B cell (primary cell): ENCODE measurements at regions not wholly inside any gene's neighbourhood (a gene's known extent, or its start where the extent isn't known, plus 50 kb on each side); places are given as distances from the start of the nearest gene placed in this dataset.

Experiments used
- ATAC-seq: fragments of 200-7000 bp; cut with Tn5 transposase; one replicate; pipeline ENCODE4 v1.10.0; 2021; ENCODE audit warnings: low read depth, mild to moderate bottlenecking, moderate number of reproducible peaks, moderate library complexity
- CTCF ChIA-PET: fragments of 350-600 bp; sonication (Branson Sonifier 250); formaldehyde crosslinking; loops from one replicate; lab custom pipeline; 2021; ENCODE audit warnings: antibody characterized with exemption, inconsistent platforms; lab: Charles Lee
- POLR2A ChIA-PET: fragments of 350-600 bp; sonication (Branson Sonifier 250); formaldehyde crosslinking; loops from one replicate; lab custom pipeline; 2021; ENCODE audit warnings: antibody characterized with exemption; lab: Charles Lee
- DNase-seq: peaks from one replicate; pipeline ENCODE4 v3.0.0; 2013
- H2AFZ ChIP-seq: 2 replicates; pipeline ENCODE4 v1.6.1; 2012; ENCODE audit warnings: mild to moderate bottlenecking, low read depth, low read length; ENCODE audit not compliant: insufficient read depth, poor library complexity, severe bottlenecking
- H3K27ac ChIP-seq, 2 donors: 1 replicate in 1 of 2; 2 replicates in 1 of 2; pipeline ENCODE4 v1.5.1; 2012 to 2013; ENCODE audit warnings: low read length in 2 of 2, mild to moderate bottlenecking in 2 of 2, moderate library complexity in 1 of 2
- H3K27me3 ChIP-seq, 4 experiments: fragments of 200-600 bp in 1 of 4; sonication (generic) in 1 of 4; replicated peaks in 1 of 4; 1 replicate in 2 of 4; 2 replicates in 2 of 4; pipeline versions ENCODE4 v1.6.1 to v1.7.0; 2013 to 2016; ENCODE audit warnings: low read length in 3 of 4, mild to moderate bottlenecking in 2 of 4, mixed read lengths in 1 of 4, moderate library complexity in 1 of 4; ENCODE audit not compliant: insufficient read depth in 4 of 4, control insufficient read depth in 3 of 4; ENCODE audit errors: control extremely low read depth in 1 of 4
- H3K36me3 ChIP-seq, 2 experiments: replicated peaks in 1 of 2; 1 replicate in 1 of 2; 2 replicates in 1 of 2; pipeline versions ENCODE4 v1.6.1 to v1.7.1; 2013; ENCODE audit warnings: low read length in 1 of 2; ENCODE audit not compliant: insufficient read depth in 2 of 2, control insufficient read depth in 1 of 2; ENCODE audit errors: control extremely low read depth in 1 of 2, extremely low read depth in 1 of 2
- H3K4me1 ChIP-seq, 2 donors: fragments of 200-600 bp in 1 of 2; sonication (generic) in 1 of 2; 1 replicate in 1 of 2; 2 replicates in 1 of 2; pipeline versions ENCODE4 v1.5.1 to v1.6.1; 2013 to 2017; ENCODE audit warnings: low read length in 2 of 2; ENCODE audit not compliant: control insufficient read depth in 2 of 2, insufficient read depth in 2 of 2
- H3K4me2 ChIP-seq: replicated peaks from 2 replicates; pipeline ENCODE3; 2012; ENCODE audit warnings: mild to moderate bottlenecking, low read depth, low read length; ENCODE audit not compliant: poor library complexity, severe bottlenecking
- H3K4me3 ChIP-seq, 5 experiments: fragments of 200-600 bp in 1 of 5; sonication (generic) in 1 of 5; 1 replicate in 3 of 5; 2 replicates in 2 of 5; pipeline versions ENCODE4 v1.5.1 to v1.7.0; 2011 to 2016; ENCODE audit warnings: low read length in 4 of 5, mild to moderate bottlenecking in 4 of 5, low read depth in 2 of 5, control low read depth in 1 of 5, moderate library complexity in 1 of 5; ENCODE audit not compliant: insufficient read depth in 1 of 5; ENCODE audit errors: control extremely low read depth in 1 of 5, extremely low read depth in 1 of 5
- H3K79me2 ChIP-seq: fragments of 200-600 bp; sonication (generic); one replicate; pipeline ENCODE4 v1.6.0; 2016; ENCODE audit warnings: low read length; ENCODE audit not compliant: control insufficient read depth, insufficient read depth
- H3K9ac ChIP-seq: fragments of 200-600 bp; sonication (generic); 2 replicates; pipeline ENCODE4 v1.6.1; 2017; ENCODE audit warnings: mild to moderate bottlenecking, low read length, moderate library complexity
- H3K9me3 ChIP-seq, 3 donors: one replicate each; pipeline versions ENCODE4 v1.6.1 to v1.7.1; 2013; ENCODE audit warnings: low read length in 2 of 3; ENCODE audit not compliant: control insufficient read depth in 2 of 3, insufficient read depth in 1 of 3; ENCODE audit errors: control extremely low read depth in 1 of 3
- H4K20me1 ChIP-seq: 2 replicates; pipeline ENCODE4 v1.6.0; 2012; ENCODE audit warnings: mild to moderate bottlenecking, low read length; ENCODE audit not compliant: insufficient read depth, control insufficient read depth, poor library complexity, severe bottlenecking
- H3K27ac Mint-ChIP-seq: one replicate; pipeline ENCODE4 v1.8.0; 2021; ENCODE audit warnings: mixed read lengths
- H3K27me3 Mint-ChIP-seq: one replicate; pipeline ENCODE4 v1.8.0; 2021; ENCODE audit warnings: mixed read lengths
- H3K4me1 Mint-ChIP-seq: one replicate; pipeline ENCODE4 v1.8.0; 2021; ENCODE audit warnings: mixed read lengths
- H3K4me3 Mint-ChIP-seq: one replicate; pipeline ENCODE4 v1.8.0; 2021; ENCODE audit warnings: mixed read lengths
- H3K9me3 Mint-ChIP-seq: one replicate; pipeline ENCODE4 v1.8.0; 2022; ENCODE audit warnings: mixed read lengths; ENCODE audit not compliant: insufficient read depth
- EZH2 ChIP-seq: IDR thresholded peaks from 2 replicates; pipeline ENCODE4 v1.6.1; 2012; ENCODE audit warnings: borderline replicate concordance, low read depth, mild to moderate bottlenecking, moderate library complexity, low read length; ENCODE audit not compliant: insufficient read depth, poor library complexity, severe bottlenecking
- WGBS: methylation state at CpG from one replicate; pipeline ENCODE4 v1.1.5; 2013; ENCODE audit warnings: missing lambda C conversion rate; ENCODE audit not compliant: insufficient coverage; 5-methylcytosine and 5-hydroxymethylcytosine counted together
- intact Hi-C: fragments of 100-400 bp; cut with micrococcal nuclease; formaldehyde crosslinking; loops from one replicate; pipeline ENCODE4 v1.10.0; 2022
- TF ChIP-seq, protein P1 (sequence below): fragments of 200-600 bp; IDR thresholded peaks from one replicate; pipeline ENCODE4 v1.8.0; 2022; ENCODE audit warnings: antibody characterized with exemption, mild to moderate bottlenecking

DNA sequence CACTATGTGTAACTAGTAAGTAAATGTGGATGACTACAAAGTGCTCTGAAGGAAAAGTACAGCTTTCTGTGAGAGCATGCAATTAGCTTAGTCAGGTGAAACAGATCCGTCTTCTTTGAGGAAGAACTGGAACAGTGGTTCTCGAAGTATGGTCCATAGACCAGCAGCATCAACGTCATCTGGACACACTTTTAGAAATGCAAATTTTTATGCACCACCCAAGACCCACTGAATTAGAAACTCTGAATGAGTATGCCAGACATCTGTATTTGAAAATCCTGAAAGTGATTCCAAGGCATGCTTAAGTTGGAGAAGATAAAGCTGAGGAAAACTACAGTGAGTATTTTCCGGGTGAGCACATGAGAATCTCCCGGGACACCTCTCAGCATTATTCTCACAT, 130.7 kb upstream of the SPHKAP start:
- Histone ChIP-seq H3K27me3 (no peaks in the 10 kb centered on the region), H3K27ac (no peak overlapping the region)

DNA sequence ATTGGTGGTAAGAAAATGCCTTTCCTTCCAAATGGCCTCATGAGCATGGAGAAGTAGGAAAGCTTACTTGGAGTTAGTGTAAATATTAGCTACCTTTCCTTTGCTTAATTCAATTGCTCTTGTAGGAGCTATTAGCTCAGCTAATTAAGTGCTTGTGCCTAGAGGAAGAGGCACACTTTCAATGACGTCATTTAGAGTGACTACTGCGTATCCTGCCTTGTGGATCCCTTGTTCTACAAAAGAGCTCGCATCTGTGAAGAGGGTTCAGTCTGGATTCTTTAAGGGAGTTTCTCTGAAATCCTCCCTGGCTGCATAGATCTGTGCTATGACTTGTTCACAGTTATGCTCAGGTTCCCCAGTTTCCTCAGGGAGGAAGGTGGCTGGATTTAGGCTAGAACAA, 122.5 kb upstream of the SPHKAP start:
- ChIA-PET CTCF (no interaction called here), POLR2A (no interaction called here)
- no peaks in the 10 kb centered on the region for H3K79me2 ChIP-seq
- Mint-ChIP-seq H3K27ac (no peak overlapping the region), H3K4me1 (no peaks in the 10 kb centered on the region), H3K4me3 (no peak overlapping the region), H3K27me3 (no peaks in the 10 kb centered on the region), H3K9me3 (no peaks in the 10 kb centered on the region)
- ATAC-seq (no peak), DNase-seq (no peak)
- H4K20me1 ChIP-seq = no peaks in the 10 kb centered on the region
- intact Hi-C loops = no loop called here
- no peak overlapping the region for H3K4me3 ChIP-seq
- no peak overlapping the region for H3K4me2 ChIP-seq
- TF ChIP-seq EZH2 = no peak
- TF ChIP-seq, protein P1, sequence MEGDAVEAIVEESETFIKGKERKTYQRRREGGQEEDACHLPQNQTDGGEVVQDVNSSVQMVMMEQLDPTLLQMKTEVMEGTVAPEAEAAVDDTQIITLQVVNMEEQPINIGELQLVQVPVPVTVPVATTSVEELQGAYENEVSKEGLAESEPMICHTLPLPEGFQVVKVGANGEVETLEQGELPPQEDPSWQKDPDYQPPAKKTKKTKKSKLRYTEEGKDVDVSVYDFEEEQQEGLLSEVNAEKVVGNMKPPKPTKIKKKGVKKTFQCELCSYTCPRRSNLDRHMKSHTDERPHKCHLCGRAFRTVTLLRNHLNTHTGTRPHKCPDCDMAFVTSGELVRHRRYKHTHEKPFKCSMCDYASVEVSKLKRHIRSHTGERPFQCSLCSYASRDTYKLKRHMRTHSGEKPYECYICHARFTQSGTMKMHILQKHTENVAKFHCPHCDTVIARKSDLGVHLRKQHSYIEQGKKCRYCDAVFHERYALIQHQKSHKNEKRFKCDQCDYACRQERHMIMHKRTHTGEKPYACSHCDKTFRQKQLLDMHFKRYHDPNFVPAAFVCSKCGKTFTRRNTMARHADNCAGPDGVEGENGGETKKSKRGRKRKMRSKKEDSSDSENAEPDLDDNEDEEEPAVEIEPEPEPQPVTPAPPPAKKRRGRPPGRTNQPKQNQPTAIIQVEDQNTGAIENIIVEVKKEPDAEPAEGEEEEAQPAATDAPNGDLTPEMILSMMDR = no peak
- no peaks in the 10 kb centered on the region for H3K36me3 ChIP-seq
- 85% methylated on average over 2 of the region's 3 CpGs for WGBS
- no peak overlapping the region for H3K9ac ChIP-seq
- H3K27me3 ChIP-seq = no peaks in the 10 kb centered on the region
- H2AFZ ChIP-seq = no peak overlapping the region
- peaks cover 0 to 2% (median 0%) of the 10 kb centered on the region in 3 donors for H3K9me3 ChIP-seq
- no peaks in the 10 kb centered on the region for H3K4me1 ChIP-seq
- no peak overlapping the region for H3K27ac ChIP-seq

More for the DNA sequence above, 130.7 kb upstream of the SPHKAP start:
- Mint-ChIP-seq H3K27me3 (no peaks in the 10 kb centered on the region), H3K4me1 (no peaks in the 10 kb centered on the region), H3K4me3 (no peak overlapping the region), H3K27ac (no peak overlapping the region), H3K9me3 (no peaks in the 10 kb centered on the region)
- CTCF ChIA-PET = no interaction called here
- H3K36me3 ChIP-seq = no peaks in the 10 kb centered on the region
- no peak for DNase-seq
- no peaks in the 10 kb centered on the region for H3K4me1 ChIP-seq
- H4K20me1 ChIP-seq = no peaks in the 10 kb centered on the region
- H3K9me3 ChIP-seq = no peaks in the 10 kb centered on the region
- no peak for ATAC-seq
- no peak overlapping the region for H2AFZ ChIP-seq
- no peaks in the 10 kb centered on the region for H3K79me2 ChIP-seq
- intact Hi-C loops = no loop called here
- TF ChIP-seq, protein P1 = no peak
- TF ChIP-seq EZH2 = no peak
- no peak overlapping the region for H3K4me3 ChIP-seq
- no peak overlapping the region for H3K4me2 ChIP-seq
- 93% methylated on average over 5 of the region's 5 CpGs for WGBS
- H3K9ac ChIP-seq = no peak overlapping the region
- POLR2A ChIA-PET = no interaction called here
